GM23338 (cell line): ENCODE measurements at regions not wholly inside any gene's neighbourhood (a gene's known extent, or its start where the extent isn't known, plus 50 kb on each side); places are given as distances from the start of the nearest gene placed in this dataset.

ENCODE experiments used
- ATAC-seq: fragments of 200-7000 bp; cut with Tn5 transposase; 3 replicates; pipeline ENCODE4 v1.9.1; 2020
- DNase-seq: peaks from one replicate; pipeline ENCODE4 v3.0.0-alpha.2; 2015; ENCODE audit warnings: low spot score
- H2AFZ ChIP-seq: fragments of 200-600 bp; sonication (generic); 2 replicates; pipeline ENCODE4 v1.8.0; 2016; ENCODE audit warnings: antibody characterized with exemption, mild to moderate bottlenecking, moderate library complexity
- H3F3A ChIP-seq: fragments of 200-600 bp; sonication (generic); replicated peaks from 2 replicates; pipeline ENCODE4 v1.8.0; 2017; ENCODE audit warnings: antibody characterized with exemption, mixed run types, low read depth
- H3K27ac ChIP-seq: fragments of 200-600 bp; sonication (generic); 2 replicates; pipeline ENCODE4 v1.6.1; 2016; ENCODE audit warnings: low read depth
- H3K27me3 ChIP-seq: fragments of 200-600 bp; sonication (generic); 2 replicates; pipeline ENCODE4 v1.8.0; 2016; ENCODE audit warnings: mild to moderate bottlenecking, mixed run types, moderate library complexity; ENCODE audit not compliant: insufficient read depth
- H3K36me3 ChIP-seq: fragments of 200-600 bp; sonication (generic); 2 replicates; pipeline ENCODE4 v1.8.0; 2016; ENCODE audit warnings: mild to moderate bottlenecking; ENCODE audit not compliant: insufficient read depth
- H3K4me1 ChIP-seq: fragments of 200-600 bp; sonication (generic); 2 replicates; pipeline ENCODE4 v1.8.0; 2016; ENCODE audit warnings: mild to moderate bottlenecking, moderate library complexity; ENCODE audit not compliant: insufficient read depth
- H3K4me2 ChIP-seq: fragments of 200-600 bp; sonication (generic); 2 replicates; pipeline ENCODE4 v1.7.1; 2017; ENCODE audit warnings: mixed run types
- H3K4me3 ChIP-seq: fragments of 200-600 bp; sonication (generic); 2 replicates; pipeline ENCODE4 v1.6.1; 2016; ENCODE audit warnings: mixed run types
- H3K79me2 ChIP-seq: fragments of 200-600 bp; sonication (generic); replicated peaks from 2 replicates; pipeline ENCODE4 v1.8.0; 2017; ENCODE audit warnings: mild to moderate bottlenecking; ENCODE audit not compliant: insufficient read depth
- H3K9me2 ChIP-seq: fragments of 200-600 bp; sonication (generic); 2 replicates; pipeline ENCODE4 v1.8.0; 2017; ENCODE audit not compliant: insufficient read depth
- H4K20me1 ChIP-seq: fragments of 200-600 bp; sonication (generic); replicated peaks from 2 replicates; pipeline ENCODE4 v1.8.0; 2017; ENCODE audit warnings: mild to moderate bottlenecking; ENCODE audit not compliant: insufficient read depth
- H3K27ac Mint-ChIP-seq: 2 replicates; pipeline ENCODE4 v1.8.0; 2020; ENCODE audit warnings: inconsistent platforms, mild to moderate bottlenecking, moderate library complexity, mixed read lengths
- H3K27me3 Mint-ChIP-seq: 3 replicates; pipeline ENCODE4 v1.8.0; 2022; ENCODE audit warnings: low read depth, mild to moderate bottlenecking, moderate library complexity, mixed read lengths, inconsistent platforms; ENCODE audit not compliant: insufficient read depth, poor library complexity
- H3K36me3 Mint-ChIP-seq: 3 replicates; pipeline ENCODE4 v1.8.0; 2021; ENCODE audit warnings: low read depth, mild to moderate bottlenecking, inconsistent platforms, moderate library complexity, mixed read lengths
- H3K4me1 Mint-ChIP-seq: 3 replicates; pipeline ENCODE4 v1.8.0; 2020; ENCODE audit warnings: mild to moderate bottlenecking, inconsistent platforms, mixed read lengths
- H3K4me3 Mint-ChIP-seq: 3 replicates; pipeline ENCODE4 v1.8.0; 2021; ENCODE audit warnings: moderate library complexity, mild to moderate bottlenecking, inconsistent platforms, mixed read lengths
- H3K9me3 Mint-ChIP-seq: 3 replicates; pipeline ENCODE4 v1.8.0; 2020; ENCODE audit warnings: moderate library complexity, mild to moderate bottlenecking, inconsistent platforms, mixed read lengths
- EZH2phosphoT487 ChIP-seq: fragments of 200-600 bp; sonication (generic); IDR thresholded peaks from one replicate; pipeline ENCODE4 v1.8.1; 2018; ENCODE audit warnings: antibody characterized with exemption; ENCODE audit not compliant: unreplicated experiment
- JUNB ChIP-seq: IDR thresholded peaks from one replicate; pipeline ENCODE4 v1.6.1; 2016; ENCODE audit warnings: antibody characterized with exemption; ENCODE audit not compliant: unreplicated experiment
- NANOG ChIP-seq: IDR thresholded peaks from 2 replicates; pipeline ENCODE4 v1.6.1; 2016; ENCODE audit warnings: antibody characterized with exemption, borderline replicate concordance
- POLR2AphosphoS5 ChIP-seq: IDR thresholded peaks from 2 replicates; pipeline ENCODE4 v1.6.1; 2016; ENCODE audit warnings: antibody characterized with exemption, low read depth
- REST ChIP-seq: IDR thresholded peaks from one replicate; pipeline ENCODE4 v1.6.1; 2018; ENCODE audit warnings: antibody characterized with exemption; ENCODE audit not compliant: unreplicated experiment
- STAT1 ChIP-seq: IDR thresholded peaks from one replicate; pipeline ENCODE4 v1.6.1; 2016; ENCODE audit warnings: antibody characterized with exemption; ENCODE audit not compliant: unreplicated experiment
- ZNF114 ChIP-seq: fragments of 250-450 bp; sonication (Bioruptor Pico); IDR thresholded peaks from 2 replicates; pipeline ENCODE4 v1.5.0; 2020; ENCODE audit warnings: mild to moderate bottlenecking, moderate library complexity
- ZNF462 ChIP-seq: fragments of 250-450 bp; sonication (Bioruptor Pico); IDR thresholded peaks from 2 replicates; pipeline ENCODE4 v1.5.0; 2020; ENCODE audit warnings: mild to moderate bottlenecking, moderate library complexity

- no peak for TF ChIP-seq ZNF462 (CRISPR knock-in tag)
These were observed 345.7 kb upstream of the UMPS start (continued) for GRCh38 chr3:124384527-124384926.

- ATAC-seq = no peak
- Histone ChIP-seq H3K4me1 (peaks cover 6% of the 10 kb centered on the region; the same call in 1 of the 2 replicates), H3K9me2 (no peaks in the 10 kb centered on the region; the same call in 1 of the 2 replicates), H3K27ac (no peak overlapping the region), H3K27me3 (no peaks in the 10 kb centered on the region), H3K4me3 (no peak overlapping the region), H2AFZ (no peak overlapping the region), H3K79me2 (no peaks in the 10 kb centered on the region), H3K36me3 (no peaks in the 10 kb centered on the region), H3K4me2 (no peak overlapping the region), H4K20me1 (no peaks in the 10 kb centered on the region), H3F3A (no peaks in the 10 kb centered on the region)
- DNase-seq = no peak
- H3K4me3 Mint-ChIP-seq = no peak overlapping the region
- no peaks in the 10 kb centered on the region for H3K36me3 Mint-ChIP-seq
- no peak overlapping the region for H3K27ac Mint-ChIP-seq
- H3K27me3 Mint-ChIP-seq = peaks cover 2% of the 10 kb centered on the region
- no peaks in the 10 kb centered on the region for H3K9me3 Mint-ChIP-seq
- H3K4me1 Mint-ChIP-seq = peaks cover 15% of the 10 kb centered on the region
- TF ChIP-seq EZH2phosphoT487 = no peak
- no peak for TF ChIP-seq JUNB
- no peak for TF ChIP-seq STAT1
- no peak for TF ChIP-seq POLR2AphosphoS5
- TF ChIP-seq ZNF114 (CRISPR knock-in tag) = no peak
- no peak for TF ChIP-seq REST
- no peak for TF ChIP-seq NANOG
These were observed 344.3 kb upstream of the UMPS start for GRCh38 chr3:124385996-124386395.
